BE2C (cell line): ENCODE measurements at regions not wholly inside any gene's neighbourhood (a gene's known extent, or its start where the extent isn't known, plus 50 kb on each side); places are given as distances from the start of the nearest gene placed in this dataset.

ENCODE experiments used
- DNase-seq: peaks from one replicate; pipeline ENCODE4 v3.0.0-alpha.2; 2020
- H3K27me3 ChIP-seq: fragments of 250-450 bp; sonication (Bioruptor Pico); 2 replicates; pipeline ENCODE4 v1.5.1; 2020; ENCODE audit warnings: mild to moderate bottlenecking
- H3K36me3 ChIP-seq: fragments of 250-450 bp; sonication (Bioruptor Pico); 2 replicates; pipeline ENCODE4 v1.5.1; 2020; ENCODE audit warnings: mild to moderate bottlenecking
- H3K4me1 ChIP-seq: fragments of 250-450 bp; sonication (Bioruptor Pico); 2 replicates; pipeline ENCODE4 v1.5.1; 2020
- H3K4me3 ChIP-seq: 2 replicates; pipeline ENCODE4 v1.5.1; 2011; ENCODE audit warnings: low read depth, low read length
- H3K9me3 ChIP-seq: fragments of 250-450 bp; sonication (Bioruptor Pico); 2 replicates; pipeline ENCODE4 v1.5.1; 2020
- CTCF ChIP-seq: IDR thresholded peaks from 2 replicates; pipeline ENCODE4 v1.5.1; 2012; ENCODE audit warnings: mild to moderate bottlenecking, low read depth, low read length

GRCh38 chr7:145605963-145606362, 510.6 kb upstream of the CNTNAP2 start:
- Histone ChIP-seq H3K9me3 (no peaks in the 10 kb centered on the region; the same call in 1 of the 2 replicates), H3K4me1 (no peaks in the 10 kb centered on the region), H3K27me3 (no peaks in the 10 kb centered on the region), H3K36me3 (no peaks in the 10 kb centered on the region), H3K4me3 (no peak overlapping the region)
- TF ChIP-seq CTCF, result no peak
- no peak for DNase-seq

- H3K4me1 ChIP-seq, result no peaks in the 10 kb centered on the region
- H3K9me3 ChIP-seq, result no peaks in the 10 kb centered on the region; the same call in 1 of the 2 replicates
- DNase-seq, result no peak
- no peaks in the 10 kb centered on the region for H3K36me3 ChIP-seq
- no peak overlapping the region for H3K4me3 ChIP-seq
- no peaks in the 10 kb centered on the region for H3K27me3 ChIP-seq
- no peak for TF ChIP-seq CTCF
These were observed 517.2 kb upstream of the CNTNAP2 start for GRCh38 chr7:145599376-145599775.

GRCh38 chr7:145584401-145584800, 532.2 kb upstream of the CNTNAP2 start:
- no peak for TF ChIP-seq CTCF
- no peak for DNase-seq
- no peaks in the 10 kb centered on the region for H3K9me3 ChIP-seq

GRCh38 chr7:145582742-145583303, 533.8 kb upstream of the CNTNAP2 start:
- Histone ChIP-seq H3K27me3 (no peaks in the 10 kb centered on the region), H3K9me3 (no peaks in the 10 kb centered on the region), H3K4me1 (no peaks in the 10 kb centered on the region), H3K4me3 (no peak overlapping the region), H3K36me3 (no peaks in the 10 kb centered on the region)
- no peak for DNase-seq
- TF ChIP-seq CTCF, result no peak

More at GRCh38 chr7:145584401-145584800, 532.2 kb upstream of the CNTNAP2 start:
- H3K36me3 ChIP-seq, result no peaks in the 10 kb centered on the region
- H3K27me3 ChIP-seq, result no peaks in the 10 kb centered on the region
- H3K4me1 ChIP-seq, result no peaks in the 10 kb centered on the region
- no peak overlapping the region for H3K4me3 ChIP-seq

GRCh38 chr7:145557805-145558204, 558.8 kb upstream of the CNTNAP2 start:
- no peak overlapping the region for H3K4me3 ChIP-seq
- no peaks in the 10 kb centered on the region for H3K9me3 ChIP-seq
- no peaks in the 10 kb centered on the region for H3K27me3 ChIP-seq
- no peak for TF ChIP-seq CTCF
- H3K36me3 ChIP-seq, result no peaks in the 10 kb centered on the region
- DNase-seq, result no peak
- H3K4me1 ChIP-seq, result no peaks in the 10 kb centered on the region

GRCh38 chr7:145543242-145543641, 573.4 kb upstream of the CNTNAP2 start:
- Histone ChIP-seq H3K36me3 (no peaks in the 10 kb centered on the region), H3K27me3 (no peaks in the 10 kb centered on the region), H3K9me3 (no peaks in the 10 kb centered on the region), H3K4me3 (no peak overlapping the region), H3K4me1 (no peaks in the 10 kb centered on the region)
- no peak for DNase-seq
- no peak for TF ChIP-seq CTCF
